A549 (cell line): ENCODE measurements at regions not wholly inside any gene's neighbourhood (a gene's known extent, or its start where the extent isn't known, plus 50 kb on each side); places are given as distances from the start of the nearest gene placed in this dataset.

Experiments used
- ATAC-seq, 2 experiments: fragments of 200-7000 bp in 1 of 2; fragments of >200 bp in 1 of 2; cut with Nextera tagmentation in 1 of 2; cut with Tn5 transposase in 1 of 2; 3 replicates each; pipeline versions ENCODE4 v1.8.0 to v1.9.1; 2018 to 2020; ENCODE audit warnings: mild to moderate bottlenecking in 1 of 2, moderate library complexity in 1 of 2
- CTCF ChIA-PET: fragments of 300-600 bp; sonication (Branson Sonifier 250); formaldehyde crosslinking; extraction: SDS; loops from one replicate; lab custom pipeline; 2021; ENCODE audit warnings: antibody characterized with exemption, inconsistent platforms; lab: Yijun Ruan, JAX
- POLR2A ChIA-PET: fragments of 350-600 bp; formaldehyde crosslinking; extraction: SDS; loops from one replicate; lab custom pipeline; 2021; ENCODE audit warnings: antibody characterized with exemption, inconsistent platforms; lab: Yijun Ruan, JAX
- DNase-seq, 2 experiments: peaks; one replicate each; pipeline versions ENCODE4 v3.0.0 to v3.0.0-alpha.2; 2011 to 2016; ENCODE audit warnings: low read depth in 1 of 2, low spot score in 1 of 2
- FAIRE-seq: peaks from 2 replicates; lab custom pipeline; 2011; peaks lifted over from hg19 to GRCh38; lab: Jason Lieb, UNC
- H3K27ac ChIP-seq, 2 experiments: fragments of >200 bp; sonication (Bioruptor Twin); formaldehyde crosslinking; 3 replicates each; pipeline ENCODE4 v1.5.1; 2016 to 2017
- H3K4me1 ChIP-seq: fragments of >200 bp; sonication (Bioruptor Twin); formaldehyde crosslinking; 3 replicates; pipeline ENCODE4 v1.6.1; 2016
- H3K4me2 ChIP-seq: fragments of >200 bp; sonication (Bioruptor Twin); formaldehyde crosslinking; 3 replicates; pipeline ENCODE4 v1.6.1; 2016
- H3K4me3 ChIP-seq: fragments of >200 bp; sonication (Bioruptor Twin); formaldehyde crosslinking; 3 replicates; pipeline ENCODE4 v1.5.1; 2016
- H3K9me3 ChIP-seq: fragments of >200 bp; sonication (Bioruptor Twin); formaldehyde crosslinking; 3 replicates; pipeline ENCODE4 v1.6.1; 2016
- CBX8 ChIP-seq: fragments of 200-600 bp; sonication (generic); IDR thresholded peaks from 2 replicates; pipeline ENCODE4 v1.6.1; 2016
- CEBPB ChIP-seq, 2 experiments: fragments of >200 bp in 1 of 2; sonication (Bioruptor Twin) in 1 of 2; formaldehyde crosslinking in 1 of 2; IDR thresholded peaks; 2 replicates each; pipeline ENCODE4 v1.6.1; 2012 to 2016
- CHD4 ChIP-seq: fragments of 200-600 bp; sonication (generic); IDR thresholded peaks from 2 replicates; pipeline ENCODE4 v1.6.1; 2016; ENCODE audit warnings: antibody characterized with exemption, mild to moderate bottlenecking, borderline replicate concordance
- E2F6 ChIP-seq: IDR thresholded peaks from 2 replicates; pipeline ENCODE4 v1.6.1; 2012; ENCODE audit warnings: low read depth, borderline replicate concordance
- EHMT2 ChIP-seq: fragments of 200-600 bp; sonication (generic); IDR thresholded peaks from 2 replicates; pipeline ENCODE4 v1.6.1; 2016; ENCODE audit warnings: antibody characterized with exemption, low read depth, mild to moderate bottlenecking, moderate library complexity
- FOSL2 ChIP-seq, 2 experiments: fragments of 450-650 bp in 1 of 2; fragments of >200 bp in 1 of 2; sonication (Bioruptor Twin) in 1 of 2; formaldehyde crosslinking; IDR thresholded peaks; 2 replicates each; pipeline versions ENCODE4 v1.5.0 to v1.6.1; 2016 to 2020; ENCODE audit warnings: mild to moderate bottlenecking in 1 of 2, moderate library complexity in 1 of 2
- HES2 ChIP-seq: fragments of >200 bp; sonication (Bioruptor Twin); formaldehyde crosslinking; IDR thresholded peaks from 2 replicates; pipeline ENCODE4 v1.6.1; 2016
- HOXA7 ChIP-seq: fragments of 250-450 bp; sonication (Bioruptor Pico); IDR thresholded peaks from 2 replicates; pipeline ENCODE4 v1.5.0; 2020; ENCODE audit warnings: mild to moderate bottlenecking, moderate library complexity
- MAZ ChIP-seq: fragments of 150-350 bp; IDR thresholded peaks from 2 replicates; pipeline ENCODE4 v1.6.1; 2014; ENCODE audit warnings: antibody characterized with exemption, low read depth, low read length, borderline replicate concordance
- NFE2L2 ChIP-seq: fragments of 150-350 bp; conservative IDR thresholded peaks from 2 replicates; pipeline ENCODE4 v1.6.1; 2014; ENCODE audit warnings: low read length
- PBX3 ChIP-seq: IDR thresholded peaks from 2 replicates; pipeline ENCODE4 v1.6.1; 2012
- POLR2AphosphoS2 ChIP-seq: conservative IDR thresholded peaks from 2 replicates; pipeline ENCODE4 v1.6.1; 2012; ENCODE audit warnings: low read length, improper control_type of control experiment, inconsistent platforms
- RFX5 ChIP-seq: fragments of 450-650 bp; IDR thresholded peaks from 2 replicates; pipeline ENCODE4 v1.7.1; 2014; ENCODE audit warnings: antibody characterized with exemption, mild to moderate bottlenecking, moderate library complexity
- RNF2 ChIP-seq: fragments of 200-600 bp; sonication (generic); IDR thresholded peaks from 2 replicates; pipeline ENCODE4 v1.6.1; 2016; ENCODE audit warnings: low read depth, mild to moderate bottlenecking, antibody characterized with exemption, moderate library complexity, borderline replicate concordance
- ZFP36 ChIP-seq: fragments of 450-650 bp; IDR thresholded peaks from 2 replicates; pipeline ENCODE4 v1.6.1; 2014; ENCODE audit warnings: borderline replicate concordance; ENCODE audit not compliant: partially characterized antibody
- WGBS: methylation state at CpG from one replicate; pipeline ENCODE4 v1.1.6; 2017; ENCODE audit errors: missing lambda C conversion rate; 5-methylcytosine and 5-hydroxymethylcytosine counted together
- TF ChIP-seq, protein P1 (sequence below): fragments of >200 bp; sonication (Bioruptor Twin); formaldehyde crosslinking; IDR thresholded peaks from 3 replicates; pipeline ENCODE4 v1.6.1; 2016
- TF ChIP-seq, protein P2 (sequence below): fragments of 150-350 bp; IDR thresholded peaks from 2 replicates; pipeline ENCODE4 v1.6.1; 2014; ENCODE audit warnings: low read depth, mild to moderate bottlenecking, low read length
- TF ChIP-seq, protein P3 (sequence below): fragments of >200 bp; sonication (Bioruptor Twin); formaldehyde crosslinking; IDR thresholded peaks from 3 replicates; pipeline ENCODE4 v1.5.1; 2016

GRCh38 chr14:98773814-98774213 is 498.2 kb downstream of the BCL11B start:
- WGBS = 6% methylated on average over 5 of the region's 5 CpGs

DNA sequence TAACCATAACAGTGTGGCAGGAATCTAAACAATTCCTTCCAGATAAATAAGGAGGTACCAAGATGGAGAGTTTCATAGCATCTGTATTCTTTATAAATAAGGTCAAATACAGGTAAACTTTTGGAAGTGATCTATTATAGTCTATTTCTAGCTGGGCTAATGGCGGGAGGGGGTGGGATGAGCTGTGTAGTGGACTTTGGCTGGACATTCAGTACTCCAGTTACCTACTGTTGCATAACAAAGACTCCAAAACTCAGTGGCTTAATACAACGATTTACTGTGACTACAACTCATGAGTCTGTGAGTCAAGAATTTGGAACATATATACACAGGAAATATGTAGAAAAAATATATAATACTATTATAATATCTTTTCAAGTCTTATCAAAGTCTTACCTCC is 496.1 kb downstream of the BCL11B start:
- no peak for FAIRE-seq

More at GRCh38 chr14:98773814-98774213, 498.2 kb downstream of the BCL11B start:
- no peak for ATAC-seq
- Histone ChIP-seq H3K4me3 (no peak overlapping the region), H3K27ac (no peak overlapping the region), H3K4me2 (no peak overlapping the region), H3K4me1 (no peaks in the 10 kb centered on the region), H3K9me3 (no peaks in the 10 kb centered on the region)
- POLR2A ChIA-PET = no interaction called here
- FAIRE-seq = no peak
- CTCF ChIA-PET = no interaction called here
- DNase-seq = no peak
- TF ChIP-seq NFE2L2 = no peak
- TF ChIP-seq HOXA7 (CRISPR knock-in tag) = no peak
- TF ChIP-seq ZFP36 = no peak
- TF ChIP-seq RNF2 = no peak
- TF ChIP-seq CEBPB (IDR thresholded peaks at IDR 0.05) = no peak
- no peak for TF ChIP-seq PBX3
- no peak for TF ChIP-seq RFX5
- no peak for TF ChIP-seq FOSL2 (IDR thresholded peaks at IDR 0.05)
- no peak for TF ChIP-seq FOSL2 (CRISPR knock-in tag; IDR thresholded peaks at IDR 0.05)
- no peak for TF ChIP-seq E2F6
- TF ChIP-seq CBX8 = no peak
- no peak for TF ChIP-seq EHMT2
- TF ChIP-seq, protein P1, sequence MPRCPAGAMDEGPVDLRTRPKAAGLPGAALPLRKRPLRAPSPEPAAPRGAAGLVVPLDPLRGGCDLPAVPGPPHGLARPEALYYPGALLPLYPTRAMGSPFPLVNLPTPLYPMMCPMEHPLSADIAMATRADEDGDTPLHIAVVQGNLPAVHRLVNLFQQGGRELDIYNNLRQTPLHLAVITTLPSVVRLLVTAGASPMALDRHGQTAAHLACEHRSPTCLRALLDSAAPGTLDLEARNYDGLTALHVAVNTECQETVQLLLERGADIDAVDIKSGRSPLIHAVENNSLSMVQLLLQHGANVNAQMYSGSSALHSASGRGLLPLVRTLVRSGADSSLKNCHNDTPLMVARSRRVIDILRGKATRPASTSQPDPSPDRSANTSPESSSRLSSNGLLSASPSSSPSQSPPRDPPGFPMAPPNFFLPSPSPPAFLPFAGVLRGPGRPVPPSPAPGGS = no peak

More for the DNA sequence above, 496.1 kb downstream of the BCL11B start:
- ChIA-PET CTCF (no interaction called here), POLR2A (no interaction called here)
- Histone ChIP-seq H3K4me1 (no peaks in the 10 kb centered on the region), H3K9me3 (no peaks in the 10 kb centered on the region), H3K27ac (no peak overlapping the region), H3K4me3 (no peak overlapping the region), H3K4me2 (no peak overlapping the region)
- ATAC-seq = no peak
- 0% methylated on average over 2 of the region's 2 CpGs for WGBS
- no peak for DNase-seq
- TF ChIP-seq, protein P2, sequence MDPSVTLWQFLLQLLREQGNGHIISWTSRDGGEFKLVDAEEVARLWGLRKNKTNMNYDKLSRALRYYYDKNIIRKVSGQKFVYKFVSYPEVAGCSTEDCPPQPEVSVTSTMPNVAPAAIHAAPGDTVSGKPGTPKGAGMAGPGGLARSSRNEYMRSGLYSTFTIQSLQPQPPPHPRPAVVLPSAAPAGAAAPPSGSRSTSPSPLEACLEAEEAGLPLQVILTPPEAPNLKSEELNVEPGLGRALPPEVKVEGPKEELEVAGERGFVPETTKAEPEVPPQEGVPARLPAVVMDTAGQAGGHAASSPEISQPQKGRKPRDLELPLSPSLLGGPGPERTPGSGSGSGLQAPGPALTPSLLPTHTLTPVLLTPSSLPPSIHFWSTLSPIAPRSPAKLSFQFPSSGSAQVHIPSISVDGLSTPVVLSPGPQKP = no peak
- TF ChIP-seq MAZ (no peak), EHMT2 (no peak), CHD4 (no peak), HES2 (no peak), POLR2AphosphoS2 (no peak)
- TF ChIP-seq, protein P3, sequence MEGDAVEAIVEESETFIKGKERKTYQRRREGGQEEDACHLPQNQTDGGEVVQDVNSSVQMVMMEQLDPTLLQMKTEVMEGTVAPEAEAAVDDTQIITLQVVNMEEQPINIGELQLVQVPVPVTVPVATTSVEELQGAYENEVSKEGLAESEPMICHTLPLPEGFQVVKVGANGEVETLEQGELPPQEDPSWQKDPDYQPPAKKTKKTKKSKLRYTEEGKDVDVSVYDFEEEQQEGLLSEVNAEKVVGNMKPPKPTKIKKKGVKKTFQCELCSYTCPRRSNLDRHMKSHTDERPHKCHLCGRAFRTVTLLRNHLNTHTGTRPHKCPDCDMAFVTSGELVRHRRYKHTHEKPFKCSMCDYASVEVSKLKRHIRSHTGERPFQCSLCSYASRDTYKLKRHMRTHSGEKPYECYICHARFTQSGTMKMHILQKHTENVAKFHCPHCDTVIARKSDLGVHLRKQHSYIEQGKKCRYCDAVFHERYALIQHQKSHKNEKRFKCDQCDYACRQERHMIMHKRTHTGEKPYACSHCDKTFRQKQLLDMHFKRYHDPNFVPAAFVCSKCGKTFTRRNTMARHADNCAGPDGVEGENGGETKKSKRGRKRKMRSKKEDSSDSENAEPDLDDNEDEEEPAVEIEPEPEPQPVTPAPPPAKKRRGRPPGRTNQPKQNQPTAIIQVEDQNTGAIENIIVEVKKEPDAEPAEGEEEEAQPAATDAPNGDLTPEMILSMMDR = no peak
- TF ChIP-seq, all 56 proteins: peak for 0
